Lower leg skin (tissue), 3 donors: ENCODE measurements at regions not wholly inside any gene's neighbourhood (a gene's known extent, or its start where the extent isn't known, plus 50 kb on each side); places are given as distances from the start of the nearest gene placed in this dataset.

Experiments
- CTCF ChIP-seq, 3 donors: fragments of 450-650 bp; IDR thresholded peaks; one replicate each; pipeline ENCODE4 v1.5.1; 2016; ENCODE audit warnings: antibody characterized with exemption in 3 of 3, mild to moderate bottlenecking in 3 of 3, moderate library complexity in 2 of 3
- POLR2A ChIP-seq, 2 donors: fragments of 450-650 bp; IDR thresholded peaks; one replicate each; pipeline ENCODE4 v1.6.1; 2016 to 2017; ENCODE audit warnings: antibody characterized with exemption in 2 of 2, mild to moderate bottlenecking in 1 of 2, moderate library complexity in 1 of 2

- TF ChIP-seq CTCF (IDR thresholded peaks at IDR 0.05) (no peak), POLR2A (IDR thresholded peaks at IDR 0.05) (no peak)
Measured at GRCh38 chr10:108003576-108003975, 839.1 kb upstream of the SORCS1 start.
